UCSD-AML1 (cell line): ENCODE measurements at regions not wholly inside any gene's neighbourhood (a gene's known extent, or its start where the extent isn't known, plus 50 kb on each side); places are given as distances from the start of the nearest gene placed in this dataset.
"Not testable (repeated sequence)": the region's sequence is repeated elsewhere in the genome, so short reads cannot be mapped to it uniquely, and the experiment has no call there.

Experiments
- DNase-seq: peaks from one replicate; lab custom pipeline; 2025; ENCODE audit not compliant: unreplicated experiment; lab: John Stamatoyannopoulos, UW

DNA sequence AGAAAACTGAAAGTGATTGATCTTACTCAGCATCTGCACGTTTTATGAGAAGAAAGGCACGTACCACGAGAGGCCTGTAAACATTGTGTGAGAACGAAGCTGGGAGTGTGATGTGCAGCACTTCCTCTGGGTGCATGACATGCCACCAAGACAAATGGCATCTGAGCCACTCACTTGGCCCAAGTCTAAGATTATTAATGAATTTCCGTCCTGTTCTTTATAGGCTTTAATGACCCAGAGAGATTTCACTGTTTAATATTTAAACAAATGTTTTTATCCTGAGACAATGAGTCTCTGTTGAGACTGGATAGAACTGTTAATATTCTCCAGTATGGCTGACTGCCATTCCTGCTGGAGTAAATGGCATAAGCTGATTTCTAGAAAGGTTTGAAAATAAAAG, 172.6 kb upstream of the PHACTR1 start:
- no peak for DNase-seq

GRCh38 chr6:12544821-12545565, 171.6 kb upstream of the PHACTR1 start:
- DNase-seq, result no peak

GRCh38 chr6:12545619-12546409, 170.8 kb upstream of the PHACTR1 start:
- no peak for DNase-seq

- DNase-seq, result no peak
Measured at GRCh38 chr6:12546410-12547002, 170.1 kb upstream of the PHACTR1 start.

GRCh38 chr6:12548526-12548925, 168.0 kb upstream of the PHACTR1 start:
- DNase-seq, result no peak

DNA sequence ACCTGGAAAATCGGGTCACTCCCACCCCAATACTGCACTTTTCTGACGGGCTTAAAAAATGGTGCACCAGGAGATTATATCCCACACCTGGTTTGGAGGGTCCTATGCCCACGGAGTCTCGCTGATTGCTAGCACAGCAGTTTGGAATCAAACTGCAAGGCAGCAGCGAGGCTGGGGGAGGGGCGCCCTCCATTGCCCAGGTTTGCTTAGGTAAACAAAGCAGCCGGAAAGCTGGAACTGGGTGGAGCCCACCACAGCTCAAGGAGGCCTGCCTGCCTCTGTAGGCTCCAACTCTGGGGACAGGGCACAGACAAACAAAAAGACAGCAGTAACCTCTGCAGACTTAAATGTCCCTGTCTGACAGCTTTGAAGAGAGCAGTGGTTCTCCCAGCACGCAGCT, 167.1 kb upstream of the PHACTR1 start:
- DNase-seq, result not testable (repeated sequence)

- not testable (repeated sequence) for DNase-seq
Measured at GRCh38 chr6:12554820-12555219, 161.7 kb upstream of the PHACTR1 start.

GRCh38 chr6:12555267-12555666, 161.3 kb upstream of the PHACTR1 start:
- no peak for DNase-seq

- no peak for DNase-seq
Measured at GRCh38 chr6:12555781-12556180, 160.8 kb upstream of the PHACTR1 start.

DNA sequence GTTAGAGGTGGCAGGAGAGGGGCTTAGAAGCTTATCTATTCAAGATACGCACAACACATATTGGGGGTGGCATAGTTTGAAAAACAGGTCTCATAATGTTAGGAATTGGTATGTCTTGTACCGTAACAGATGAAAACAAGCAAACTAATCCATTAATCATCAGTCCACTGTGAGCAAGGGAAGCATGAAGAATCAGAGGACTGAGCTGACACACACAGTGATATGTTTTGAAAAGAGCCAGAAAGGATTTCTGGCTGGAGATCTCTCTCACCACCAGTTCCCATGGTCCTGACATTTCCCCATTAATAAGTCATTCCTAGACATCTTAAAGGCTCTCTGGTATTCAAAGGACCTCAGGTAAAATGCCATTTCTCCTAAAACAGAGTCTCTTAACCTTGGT, 158.8 kb upstream of the PHACTR1 start:
- no peak for DNase-seq

GRCh38 chr6:12560315-12560714, 156.3 kb upstream of the PHACTR1 start:
- no peak for DNase-seq

DNA sequence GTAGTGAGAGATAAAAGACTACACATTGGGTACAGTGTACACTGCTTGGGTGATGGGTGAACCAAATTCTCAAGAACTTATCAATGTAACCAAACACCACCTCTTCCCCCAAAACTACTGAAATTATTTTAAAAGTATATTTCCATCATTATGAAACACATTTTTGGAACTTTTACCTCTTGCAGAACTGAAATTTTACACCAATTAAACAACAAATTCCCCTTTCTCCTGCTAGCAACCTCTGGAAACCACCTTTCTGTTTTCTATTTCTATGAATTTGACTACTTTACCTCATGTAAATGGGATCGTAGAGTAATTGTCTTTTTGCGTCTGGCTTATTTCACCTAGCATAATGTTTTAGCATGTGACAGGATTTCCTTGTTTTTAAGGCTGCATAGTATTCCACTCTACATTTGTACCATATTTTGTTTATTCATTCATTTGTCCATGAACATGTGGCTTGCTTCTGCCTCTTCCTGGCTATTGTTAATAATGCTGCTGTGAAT, 149.9 kb upstream of the PHACTR1 start:
- no peak for DNase-seq

GRCh38 chr6:12567682-12568081, 148.9 kb upstream of the PHACTR1 start:
- DNase-seq, result no peak

DNA sequence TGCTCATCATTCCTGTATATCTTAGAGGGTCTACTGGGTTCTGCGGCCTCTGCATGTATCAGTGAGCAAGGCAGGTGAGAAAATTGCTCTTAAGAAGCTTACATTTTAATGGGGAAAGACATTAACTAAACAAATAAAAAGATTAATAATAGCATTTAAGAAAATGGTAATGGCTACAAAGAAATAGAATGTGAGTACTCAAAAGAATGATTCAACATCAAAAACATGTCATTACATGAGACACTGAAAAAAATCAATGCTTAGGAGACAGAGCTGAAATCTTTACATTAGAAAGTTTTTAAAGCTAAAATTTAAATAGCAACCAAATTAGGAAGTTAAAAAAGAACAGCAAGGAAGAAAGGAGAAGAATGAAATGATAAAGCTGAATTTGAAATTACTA, 146.9 kb upstream of the PHACTR1 start:
- DNase-seq, result no peak

- no peak for DNase-seq
Measured at GRCh38 chr6:12570461-12571030, 146.0 kb upstream of the PHACTR1 start.

- no peak for DNase-seq
Measured at GRCh38 chr6:12572896-12573827, 143.4 kb upstream of the PHACTR1 start.

- DNase-seq, result no peak
Measured at GRCh38 chr6:12575961-12576360, 140.6 kb upstream of the PHACTR1 start.

DNA sequence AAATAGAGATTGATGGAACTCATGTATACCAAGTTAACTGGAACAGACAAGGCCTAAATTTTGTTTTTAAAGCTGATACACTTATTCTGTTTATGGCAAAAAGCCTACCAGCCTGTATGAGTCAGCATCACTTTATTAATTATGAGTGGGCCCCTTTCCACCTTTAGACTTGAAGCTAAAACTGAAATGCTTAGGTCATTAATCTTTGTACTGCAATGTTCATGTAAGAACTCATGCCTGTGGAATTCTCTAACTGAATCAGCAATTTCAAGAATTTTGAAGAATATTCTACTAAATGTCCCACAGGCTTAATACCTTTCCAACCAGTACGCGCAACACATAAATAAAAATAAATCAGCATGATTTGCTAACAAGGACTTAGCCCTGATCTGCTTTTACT, 140.2 kb upstream of the PHACTR1 start:
- DNase-seq, result no peak

DNA sequence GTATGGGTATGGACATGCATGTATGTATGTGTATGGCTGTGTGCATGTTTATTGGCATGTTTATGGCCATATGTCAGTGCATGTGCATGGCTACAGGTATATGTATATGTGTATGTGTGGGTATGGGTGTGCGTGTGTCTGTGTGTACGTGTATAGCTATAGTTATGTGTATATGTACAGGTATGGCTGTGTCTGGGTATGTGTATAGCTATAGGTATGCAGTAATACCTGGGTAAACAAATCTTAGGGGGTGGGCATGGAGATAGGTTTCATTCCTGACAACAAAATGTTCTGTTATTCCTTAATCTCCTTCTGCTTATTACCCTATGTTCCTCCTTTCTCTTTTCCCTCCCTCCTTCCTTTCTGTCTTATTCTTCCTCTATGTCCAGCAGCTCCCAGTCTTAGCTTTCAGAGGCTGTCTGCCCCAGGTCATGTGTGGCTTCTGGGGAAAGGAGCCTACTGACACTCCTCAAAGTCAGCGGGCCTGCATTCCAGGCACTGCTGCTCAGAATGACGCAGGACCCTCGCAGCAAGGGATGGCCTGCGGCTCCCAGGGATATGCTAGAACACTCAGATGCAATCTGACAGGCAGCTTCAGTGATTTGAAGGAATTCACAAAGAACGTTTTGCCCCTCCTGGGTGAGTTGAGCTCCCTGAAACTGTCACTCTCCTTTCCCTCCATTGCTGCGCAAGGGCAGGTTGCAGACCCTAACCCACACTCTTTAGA, 139.3 kb upstream of the PHACTR1 start:
- no peak for DNase-seq

- DNase-seq, result no peak
Measured at GRCh38 chr6:12578097-12578496, 138.5 kb upstream of the PHACTR1 start.
